ENCODE measurements at regions not wholly inside any gene's neighbourhood (a gene's known extent, or its start where the extent isn't known, plus 50 kb on each side); places are given as distances from the start of the nearest gene placed in this dataset.

GRCh38 chr7:48782511-48782910 lies 141.8 kb upstream of the CDC14C start:
- Histone ChIP-seq H3K27ac (ENCODE audit: low read depth, low read length) (no peak overlapping the region), H3K9ac (ENCODE audit: extremely low read depth, low read length, poor library complexity, severe bottlenecking) (no peak overlapping the region), H3K27me3 (ENCODE audit: control insufficient read depth, insufficient read depth, low read length, poor library complexity, severe bottlenecking) (no peaks in the 10 kb centered on the region), H3K36me3 (ENCODE audit: control insufficient read depth, insufficient read depth, low read length) (no peaks in the 10 kb centered on the region), H3K9me3 (ENCODE audit: control insufficient read depth, low read length) (no peaks in the 10 kb centered on the region), H3K4me3 (ENCODE audit: low read length) (no peak overlapping the region), H3K4me1 (ENCODE audit: control insufficient read depth, insufficient read depth, low read length) (no peaks in the 10 kb centered on the region)
- Mint-ChIP-seq H3K36me3 (ENCODE audit: low read depth) (no peaks in the 10 kb centered on the region), H3K27me3 (ENCODE audit: insufficient read depth) (no peaks in the 10 kb centered on the region), H3K9me3 (peaks cover 3% of the 10 kb centered on the region), H3K27ac (no peak overlapping the region), H3K4me3 (no peak overlapping the region), H3K4me1 (no peaks in the 10 kb centered on the region)
- WGBS, 2 experiments (ENCODE audit: insufficient coverage in 1 of 2, insufficient read length in 1 of 2): 91 to 95% methylated on average over 3 to 5 of the region's 5 CpGs
- no peak for DNase-seq
- no peak for TF ChIP-seq CTCF (conservative IDR thresholded peaks at IDR 0.05)

- no peaks in the 10 kb centered on the region for H3K9me3 ChIP-seq (ENCODE audit: control insufficient read depth, low read length)
- DNase-seq: no peak
- Mint-ChIP-seq H3K36me3 (ENCODE audit: low read depth) (no peaks in the 10 kb centered on the region), H3K9me3 (peaks cover 1% of the 10 kb centered on the region), H3K4me3 (no peak overlapping the region), H3K27me3 (ENCODE audit: insufficient read depth) (no peaks in the 10 kb centered on the region), H3K4me1 (no peaks in the 10 kb centered on the region), H3K27ac (no peak overlapping the region)
- no peaks in the 10 kb centered on the region for H3K27me3 ChIP-seq (ENCODE audit: control insufficient read depth, insufficient read depth, low read length, poor library complexity, severe bottlenecking)
- H3K4me3 ChIP-seq (ENCODE audit: low read length): no peak overlapping the region
- no peak overlapping the region for H3K9ac ChIP-seq (ENCODE audit: extremely low read depth, low read length, poor library complexity, severe bottlenecking)
- no peak for TF ChIP-seq CTCF (conservative IDR thresholded peaks at IDR 0.05)
- no peaks in the 10 kb centered on the region for H3K4me1 ChIP-seq (ENCODE audit: control insufficient read depth, insufficient read depth, low read length)
- H3K36me3 ChIP-seq (ENCODE audit: control insufficient read depth, insufficient read depth, low read length): no peaks in the 10 kb centered on the region
- H3K27ac ChIP-seq (ENCODE audit: low read depth, low read length): no peak overlapping the region
- 90% methylated on average over 3 of the region's 3 CpGs; no CpG with 5 or more reads in 1 of the 2 experiments for WGBS, 2 experiments (ENCODE audit: insufficient coverage in 1 of 2, insufficient read length in 1 of 2)
Observed at GRCh38 chr7:48786951-48787350, 137.4 kb upstream of the CDC14C start.

- Mint-ChIP-seq H3K4me1 (no peaks in the 10 kb centered on the region), H3K27me3 (ENCODE audit: insufficient read depth) (no peaks in the 10 kb centered on the region), H3K4me3 (no peak overlapping the region), H3K27ac (no peak overlapping the region), H3K36me3 (ENCODE audit: low read depth) (no peaks in the 10 kb centered on the region), H3K9me3 (peaks cover 2% of the 10 kb centered on the region)
- Histone ChIP-seq H3K27ac (ENCODE audit: low read depth, low read length) (no peak overlapping the region), H3K4me3 (ENCODE audit: low read length) (no peak overlapping the region), H3K9me3 (ENCODE audit: control insufficient read depth, low read length) (no peaks in the 10 kb centered on the region), H3K9ac (ENCODE audit: extremely low read depth, low read length, poor library complexity, severe bottlenecking) (no peak overlapping the region), H3K4me1 (ENCODE audit: control insufficient read depth, insufficient read depth, low read length) (no peaks in the 10 kb centered on the region), H3K27me3 (ENCODE audit: control insufficient read depth, insufficient read depth, low read length, poor library complexity, severe bottlenecking) (no peaks in the 10 kb centered on the region), H3K36me3 (ENCODE audit: control insufficient read depth, insufficient read depth, low read length) (no peaks in the 10 kb centered on the region)
- no peak for DNase-seq
- WGBS, 2 experiments (ENCODE audit: insufficient coverage in 1 of 2, insufficient read length in 1 of 2): 97% methylated on average over 2 of the region's 2 CpGs; no CpG with 5 or more reads in 1 of the 2 experiments
- TF ChIP-seq CTCF (conservative IDR thresholded peaks at IDR 0.05): no peak
Observed at GRCh38 chr7:48803250-48803649, 121.1 kb upstream of the CDC14C start.

Data from endodermal cell (in vitro differentiated cells).